ENCODE measurements at regions not wholly inside any gene's neighbourhood (a gene's known extent, or its start where the extent isn't known, plus 50 kb on each side); places are given as distances from the start of the nearest gene placed in this dataset.

- peaks cover 0 to 3% of the 10 kb centered on the region in 2 donors for H3K27me3 ChIP-seq
- no peaks in the 10 kb centered on the region for H3K4me1 ChIP-seq
- TF ChIP-seq CTCF (IDR thresholded peaks at IDR 0.05): no peak
- no peak overlapping the region for H3K4me3 ChIP-seq
- intact Hi-C loops (cut with DNase I; ENCODE audit: low total_unique reads): no loop called here
- no peaks in the 10 kb centered on the region for H3K36me3 ChIP-seq
- no peak for DNase-seq
- H3K27ac ChIP-seq: no peak overlapping the region
- no peaks in the 10 kb centered on the region for H3K9me3 ChIP-seq
These were observed 177.3 kb upstream of the RNF32 start for GRCh38 chr7:156463280-156463679.

- Histone ChIP-seq H3K27ac (no peak overlapping the region), H3K36me3 (no peaks in the 10 kb centered on the region), H3K4me3 (no peak overlapping the region), H3K9me3 (no peaks in the 10 kb centered on the region), H3K4me1 (no peaks in the 10 kb centered on the region), H3K27me3 (peaks cover 0 to 3% of the 10 kb centered on the region in 2 donors)
- no peak for TF ChIP-seq CTCF (IDR thresholded peaks at IDR 0.05)
- intact Hi-C loops (cut with DNase I; ENCODE audit: low total_unique reads): no loop called here
- no peak for DNase-seq
These were observed 178.5 kb upstream of the RNF32 start for GRCh38 chr7:156461881-156462665.

DNA sequence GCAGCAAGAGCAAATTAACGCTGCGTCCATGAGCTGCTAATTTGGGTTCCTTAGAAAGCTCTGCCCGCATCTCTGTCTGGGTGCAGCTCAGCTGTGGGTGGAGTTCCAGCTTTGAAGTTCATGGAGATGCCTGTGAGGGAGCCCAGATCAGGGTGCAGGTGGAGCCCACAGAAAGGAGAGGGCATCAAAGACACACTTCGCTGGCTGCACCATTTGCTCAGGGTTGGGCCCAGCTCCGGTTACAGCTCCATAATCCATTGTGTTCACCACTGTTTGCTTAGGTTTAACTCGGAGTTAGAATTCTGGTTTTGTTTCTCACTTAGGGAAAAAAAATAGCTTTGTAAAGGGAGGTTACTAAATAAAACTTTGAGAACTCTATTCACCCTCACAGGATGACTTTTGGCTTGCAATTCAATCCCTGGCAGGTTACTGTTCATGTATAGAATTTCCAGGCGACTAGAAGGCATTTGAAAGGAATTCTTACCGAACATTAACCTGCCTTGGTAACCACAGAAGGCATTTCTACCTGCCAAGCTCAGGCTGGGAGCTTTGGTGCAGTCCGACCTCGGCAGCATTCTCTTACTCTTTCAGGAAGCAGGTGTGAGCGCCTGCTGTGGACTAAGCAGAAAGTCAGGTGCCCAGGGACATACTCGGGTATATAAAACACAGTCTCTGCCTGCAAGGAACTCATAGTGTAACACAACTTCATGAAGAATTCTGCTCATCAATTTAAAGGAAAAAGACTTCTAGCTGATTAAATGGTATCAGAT lies 179.5 kb upstream of the RNF32 start:
- Histone ChIP-seq H3K4me3 (no peak overlapping the region), H3K27ac (no peak overlapping the region), H3K36me3 (no peaks in the 10 kb centered on the region), H3K27me3 (peaks cover 0 to 3% of the 10 kb centered on the region in 2 donors), H3K9me3 (no peaks in the 10 kb centered on the region), H3K4me1 (no peaks in the 10 kb centered on the region)
- no peak for TF ChIP-seq CTCF (IDR thresholded peaks at IDR 0.05)
- DNase-seq: no peak
- intact Hi-C loops (cut with DNase I; ENCODE audit: low total_unique reads): no loop called here

GRCh38 chr7:156459582-156459981 lies 181.0 kb upstream of the RNF32 start:
- no peak for DNase-seq
- no peak for TF ChIP-seq CTCF (IDR thresholded peaks at IDR 0.05)
- intact Hi-C loops (cut with DNase I; ENCODE audit: low total_unique reads): no loop called here
- Histone ChIP-seq H3K27me3 (peaks cover 0 to 3% of the 10 kb centered on the region in 2 donors), H3K4me1 (no peaks in the 10 kb centered on the region), H3K4me3 (no peak overlapping the region), H3K36me3 (no peaks in the 10 kb centered on the region), H3K9me3 (no peaks in the 10 kb centered on the region), H3K27ac (no peak overlapping the region)

GRCh38 chr7:156459067-156459466 lies 181.5 kb upstream of the RNF32 start:
- Histone ChIP-seq H3K27me3 (no peaks in the 10 kb centered on the region), H3K4me1 (no peaks in the 10 kb centered on the region), H3K27ac (no peak overlapping the region), H3K36me3 (no peaks in the 10 kb centered on the region), H3K4me3 (no peak overlapping the region), H3K9me3 (no peaks in the 10 kb centered on the region)
- no peak for TF ChIP-seq CTCF (IDR thresholded peaks at IDR 0.05)
- no peak for DNase-seq
- intact Hi-C loops (cut with DNase I; ENCODE audit: low total_unique reads): no loop called here
